Stimulated activated naive B cell treated with anti-CD40 and anti-IgM and Interleukin-4, amounts not matched to agents 10 μg/mL and 1 μg/mL and 100 μg/mL, for 72 hours (primary cell): ENCODE measurements at regions not wholly inside any gene's neighbourhood (a gene's known extent, or its start where the extent isn't known, plus 50 kb on each side); places are given as distances from the start of the nearest gene placed in this dataset.

Source experiments
- ATAC-seq, 2 donors: fragments of 150-1000 bp; cut with Tn5 transposase; replicated peaks; 2 replicates each; pipeline ENCODE4 v1.10.0; 2021; ENCODE audit warnings: moderate library complexity in 1 of 2
- DNase-seq: peaks from one replicate; pipeline ENCODE4 v3.0.0; 2021
- H3K27ac Mint-ChIP-seq: one replicate; pipeline ENCODE4 v1.8.0; 2022; ENCODE audit warnings: mild to moderate bottlenecking, mixed read lengths
- H3K27me3 Mint-ChIP-seq, 2 donors: one replicate each; pipeline ENCODE4 v1.8.0; 2022; ENCODE audit warnings: mixed read lengths in 2 of 2
- H3K36me3 Mint-ChIP-seq, 2 donors: one replicate each; pipeline ENCODE4 v1.8.0; 2022; ENCODE audit warnings: mixed read lengths in 2 of 2, mild to moderate bottlenecking in 1 of 2
- H3K4me1 Mint-ChIP-seq, 2 donors: one replicate each; pipeline ENCODE4 v1.8.0; 2022; ENCODE audit warnings: mixed read lengths in 2 of 2, mild to moderate bottlenecking in 1 of 2
- H3K4me3 Mint-ChIP-seq, 2 donors: one replicate each; pipeline ENCODE4 v1.8.0; 2022; ENCODE audit warnings: mild to moderate bottlenecking in 2 of 2, mixed read lengths in 2 of 2, moderate library complexity in 1 of 2
- H3K9me3 Mint-ChIP-seq, 2 donors: one replicate each; pipeline ENCODE4 v1.8.0; 2022; ENCODE audit warnings: mixed read lengths in 2 of 2, mild to moderate bottlenecking in 1 of 2

DNA sequence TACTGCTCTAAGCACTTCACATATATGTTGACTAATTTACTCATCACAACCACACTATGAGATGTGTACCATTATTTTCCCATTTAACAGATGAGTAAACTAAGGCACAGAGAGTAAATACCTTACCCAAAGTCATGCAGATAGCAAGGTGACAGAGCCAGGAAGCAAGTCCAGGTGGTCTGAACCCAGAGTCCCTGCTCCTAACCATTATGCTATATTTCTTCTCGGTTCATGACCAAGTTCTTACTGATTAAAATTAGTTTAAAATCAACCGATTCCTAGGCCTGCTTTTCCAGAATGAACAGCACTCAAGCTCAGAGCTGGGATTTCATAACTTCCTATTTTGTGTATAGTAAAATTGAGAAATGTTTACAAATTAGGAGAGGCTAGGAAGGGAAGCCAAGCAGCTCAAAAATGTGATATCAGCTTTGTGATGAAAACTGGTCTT lies 85.5 kb upstream of the EGLN3 start:
- Mint-ChIP-seq H3K4me3 (no peak overlapping the region), H3K4me1 (no peaks in the 10 kb centered on the region)

DNA sequence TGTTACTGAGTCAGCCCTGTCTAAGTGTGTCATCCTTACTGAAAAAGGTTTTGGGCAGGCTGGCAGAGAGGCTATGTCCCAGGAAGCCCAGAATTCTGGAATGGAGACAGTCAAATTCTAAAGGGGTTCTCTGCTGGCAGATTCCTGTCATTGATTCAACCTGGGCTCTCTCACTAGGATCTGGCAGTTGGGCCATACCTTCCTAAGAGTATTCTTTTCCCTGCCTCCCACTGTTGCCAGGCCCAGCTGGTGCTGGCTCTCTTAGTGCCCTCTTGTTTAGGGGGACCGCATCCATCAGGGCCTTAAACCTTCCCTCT lies 85.0 kb upstream of the EGLN3 start:
- Mint-ChIP-seq H3K27ac (no peak overlapping the region), H3K36me3 (no peaks in the 10 kb centered on the region), H3K4me3 (no peak overlapping the region), H3K27me3 (peaks cover 7 to 14% of the 10 kb centered on the region in 2 donors), H3K4me1 (no peaks in the 10 kb centered on the region), H3K9me3 (no peaks in the 10 kb centered on the region)
- no peak for ATAC-seq
- DNase-seq, result no peak

More for the DNA sequence above, 85.5 kb upstream of the EGLN3 start:
- Mint-ChIP-seq H3K27ac (no peak overlapping the region), H3K9me3 (no peaks in the 10 kb centered on the region), H3K36me3 (no peaks in the 10 kb centered on the region), H3K27me3 (peaks cover 9 to 12% of the 10 kb centered on the region in 2 donors)
- ATAC-seq (no peak), DNase-seq (no peak)

DNA sequence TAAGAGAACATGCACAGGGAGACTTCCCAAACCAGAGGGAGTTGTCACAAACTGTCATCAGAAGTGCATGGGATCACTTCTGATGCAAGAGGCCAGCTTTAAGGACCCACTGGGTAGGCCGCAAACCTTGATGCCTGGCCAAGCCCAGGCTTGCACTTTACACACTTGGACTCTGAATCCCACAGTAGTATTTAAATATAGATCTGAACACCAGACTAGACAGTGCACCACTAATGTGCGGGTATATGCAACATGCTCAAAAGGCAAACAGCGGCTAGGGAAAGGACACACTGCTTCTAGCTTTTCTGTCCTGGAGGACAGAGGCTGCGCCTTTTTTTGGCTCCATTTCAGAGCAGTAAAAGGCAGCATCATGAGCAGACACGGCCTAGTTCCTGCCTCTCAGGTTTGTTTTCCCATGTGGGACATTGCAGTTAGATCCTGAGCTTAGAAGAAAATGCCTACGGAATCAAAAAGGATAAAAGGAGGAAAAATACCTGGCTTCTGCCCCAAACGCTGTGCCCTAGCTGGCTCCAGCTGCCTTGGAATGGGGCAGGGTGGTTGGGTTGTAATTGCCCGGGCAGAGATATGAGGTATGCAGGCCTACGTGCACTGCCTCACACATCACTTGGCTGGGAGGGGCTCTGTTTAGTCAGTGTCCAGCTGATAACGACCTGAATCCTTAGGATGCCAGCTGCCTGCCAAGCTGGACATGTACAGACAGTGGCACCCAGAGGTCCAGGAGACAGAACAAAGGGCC lies 84.5 kb upstream of the EGLN3 start:
- DNase-seq (no peak), ATAC-seq (no peak)
- Mint-ChIP-seq H3K9me3 (no peaks in the 10 kb centered on the region), H3K4me3 (no peak overlapping the region), H3K27ac (no peak overlapping the region), H3K36me3 (no peaks in the 10 kb centered on the region), H3K4me1 (no peaks in the 10 kb centered on the region), H3K27me3 (peaks cover 7 to 14% of the 10 kb centered on the region in 2 donors)

DNA sequence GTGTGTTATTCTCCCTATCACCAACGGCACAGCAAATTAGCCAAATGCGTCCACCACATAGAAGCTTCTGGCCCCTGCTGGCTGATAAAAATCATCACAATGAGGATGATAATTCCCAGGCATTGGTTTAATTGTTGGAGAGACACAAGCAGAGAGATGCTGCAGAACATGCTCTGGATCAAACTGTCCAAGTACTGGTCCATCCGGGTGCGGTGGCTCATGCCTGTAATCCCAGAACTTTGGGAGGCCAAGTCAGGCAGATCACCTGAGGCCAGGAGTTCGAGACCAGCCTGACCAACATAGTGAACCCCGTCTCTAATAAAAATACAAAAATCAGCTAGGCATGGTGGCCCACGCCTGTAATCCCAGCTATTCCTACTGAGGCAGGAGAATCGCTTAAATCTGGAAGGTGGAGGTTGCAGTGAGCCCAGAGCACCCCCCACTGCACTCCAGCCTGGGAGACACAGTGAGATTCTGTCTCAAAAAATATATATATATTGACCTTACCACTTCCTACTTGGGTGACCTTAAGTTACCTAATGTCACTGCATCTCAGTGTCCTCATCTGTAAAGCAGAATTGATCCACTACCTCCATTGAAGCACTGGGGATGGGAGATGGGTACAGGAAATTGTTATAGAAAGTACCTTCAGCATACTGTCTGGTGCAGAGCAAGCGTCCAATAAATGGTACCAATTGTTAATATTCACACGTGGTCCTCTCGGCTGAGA lies 83.7 kb upstream of the EGLN3 start:
- no peaks in the 10 kb centered on the region for H3K4me1 Mint-ChIP-seq
- H3K27ac Mint-ChIP-seq, result no peak overlapping the region
- H3K27me3 Mint-ChIP-seq, result peaks cover 3 to 14% of the 10 kb centered on the region in 2 donors
- DNase-seq (no peak), ATAC-seq (peak in 1 of 2 donors; percentile 49)
- no peak overlapping the region for H3K4me3 Mint-ChIP-seq
- no peaks in the 10 kb centered on the region for H3K9me3 Mint-ChIP-seq
- no peaks in the 10 kb centered on the region for H3K36me3 Mint-ChIP-seq

DNA sequence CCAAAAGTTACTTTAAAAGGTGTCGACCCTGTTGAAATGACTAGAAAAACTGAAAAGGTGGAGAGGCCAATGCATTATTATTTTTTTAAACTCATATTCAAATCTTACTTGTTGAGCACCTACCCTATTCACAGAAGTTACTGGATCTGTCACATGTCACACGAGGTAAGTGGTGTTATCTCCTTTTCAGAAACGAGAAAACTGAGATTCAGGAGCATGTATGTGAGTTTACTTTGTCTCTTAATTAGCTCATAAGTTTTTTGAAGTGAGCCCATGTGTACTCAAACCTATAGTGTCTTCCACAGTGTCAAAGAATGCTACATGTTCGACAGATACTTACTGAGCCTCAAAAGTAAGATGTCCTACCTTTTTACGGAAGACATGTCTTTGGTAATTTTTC lies 81.8 kb upstream of the EGLN3 start:
- Mint-ChIP-seq H3K4me3 (no peak overlapping the region), H3K9me3 (no peaks in the 10 kb centered on the region), H3K36me3 (no peaks in the 10 kb centered on the region), H3K27me3 (peaks cover 0 to 8% of the 10 kb centered on the region in 2 donors), H3K27ac (no peak overlapping the region), H3K4me1 (no peaks in the 10 kb centered on the region)
- DNase-seq, result no peak
- ATAC-seq, result no peak

DNA sequence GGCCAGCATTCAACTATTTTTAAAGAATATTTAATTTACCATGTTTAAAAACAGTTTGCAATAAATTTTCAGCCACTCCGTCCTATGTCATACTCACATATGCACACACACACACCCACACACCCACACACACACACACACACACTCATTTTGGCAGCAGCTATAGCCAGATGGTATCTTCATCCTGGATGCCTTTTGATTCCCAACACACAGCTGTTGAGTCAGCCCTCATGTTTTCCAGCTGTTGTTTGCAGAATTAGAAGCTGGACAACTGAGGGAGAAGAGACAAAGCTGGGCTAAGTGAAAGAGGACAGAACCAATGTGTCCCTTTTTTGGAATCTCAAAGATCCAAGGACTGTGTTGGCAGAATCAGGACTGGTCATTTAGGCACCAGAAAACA lies 80.0 kb upstream of the EGLN3 start:
- Mint-ChIP-seq H3K4me3 (no peak overlapping the region), H3K9me3 (peaks cover 0 to 3% of the 10 kb centered on the region in 2 donors), H3K27me3 (peaks cover 0 to 8% of the 10 kb centered on the region in 2 donors), H3K4me1 (no peaks in the 10 kb centered on the region), H3K36me3 (no peaks in the 10 kb centered on the region), H3K27ac (no peak overlapping the region)
- ATAC-seq (no peak), DNase-seq (no peak)

DNA sequence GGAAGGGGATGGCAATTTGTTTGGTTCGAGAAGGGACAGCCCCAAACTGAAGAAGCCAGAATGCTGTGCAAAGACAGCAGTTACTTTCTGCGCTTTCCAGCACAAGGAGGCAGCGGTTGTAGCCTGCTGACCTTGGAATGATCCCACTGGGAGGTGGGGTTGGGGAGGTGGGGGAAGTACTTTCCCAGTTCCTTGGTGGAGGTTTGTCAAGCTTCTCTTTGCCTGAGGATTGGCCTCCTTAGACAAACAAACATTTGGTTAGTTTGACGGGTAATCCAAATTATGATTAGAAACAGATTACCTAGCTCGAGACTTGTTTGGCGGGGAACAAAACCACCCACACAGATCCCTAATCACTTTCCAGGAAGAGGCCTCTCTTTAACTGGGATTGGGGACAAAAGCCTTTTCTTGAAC lies 79.1 kb upstream of the EGLN3 start:
- Mint-ChIP-seq H3K4me1 (no peaks in the 10 kb centered on the region), H3K27ac (no peak overlapping the region), H3K9me3 (peaks cover 0 to 3% of the 10 kb centered on the region in 2 donors), H3K36me3 (no peaks in the 10 kb centered on the region), H3K27me3 (peaks cover 0 to 8% of the 10 kb centered on the region in 2 donors), H3K4me3 (no peak overlapping the region)
- ATAC-seq, result no peak
- no peak for DNase-seq

DNA sequence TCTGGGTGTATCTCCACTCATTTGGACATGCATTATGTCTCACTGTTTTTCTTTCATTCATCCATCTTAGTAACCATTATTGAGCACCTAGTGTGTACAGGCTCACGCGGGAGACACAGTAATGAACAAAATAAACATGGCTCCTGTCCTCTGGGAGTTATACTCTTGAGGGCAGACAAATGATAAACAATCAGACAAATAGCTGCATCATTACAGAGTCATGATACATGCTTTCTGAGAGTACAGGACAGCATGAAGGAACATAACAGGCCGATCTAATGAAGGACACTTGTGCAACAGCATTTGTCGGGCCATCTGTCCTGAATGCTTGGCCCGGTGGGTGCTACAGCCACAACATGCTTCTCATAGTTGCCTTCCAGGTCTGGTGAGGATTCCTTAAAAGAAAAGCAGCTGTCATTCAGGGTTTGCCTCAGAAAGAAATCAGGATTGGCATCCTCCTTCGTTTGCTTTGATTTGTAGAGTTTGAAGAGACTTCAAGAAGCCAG lies 77.2 kb upstream of the EGLN3 start:
- Mint-ChIP-seq H3K4me1 (no peaks in the 10 kb centered on the region), H3K9me3 (peaks cover 0 to 3% of the 10 kb centered on the region in 2 donors), H3K27ac (no peak overlapping the region), H3K4me3 (no peak overlapping the region), H3K36me3 (no peaks in the 10 kb centered on the region), H3K27me3 (peaks cover 0 to 8% of the 10 kb centered on the region in 2 donors)
- no peak for ATAC-seq
- no peak for DNase-seq

DNA sequence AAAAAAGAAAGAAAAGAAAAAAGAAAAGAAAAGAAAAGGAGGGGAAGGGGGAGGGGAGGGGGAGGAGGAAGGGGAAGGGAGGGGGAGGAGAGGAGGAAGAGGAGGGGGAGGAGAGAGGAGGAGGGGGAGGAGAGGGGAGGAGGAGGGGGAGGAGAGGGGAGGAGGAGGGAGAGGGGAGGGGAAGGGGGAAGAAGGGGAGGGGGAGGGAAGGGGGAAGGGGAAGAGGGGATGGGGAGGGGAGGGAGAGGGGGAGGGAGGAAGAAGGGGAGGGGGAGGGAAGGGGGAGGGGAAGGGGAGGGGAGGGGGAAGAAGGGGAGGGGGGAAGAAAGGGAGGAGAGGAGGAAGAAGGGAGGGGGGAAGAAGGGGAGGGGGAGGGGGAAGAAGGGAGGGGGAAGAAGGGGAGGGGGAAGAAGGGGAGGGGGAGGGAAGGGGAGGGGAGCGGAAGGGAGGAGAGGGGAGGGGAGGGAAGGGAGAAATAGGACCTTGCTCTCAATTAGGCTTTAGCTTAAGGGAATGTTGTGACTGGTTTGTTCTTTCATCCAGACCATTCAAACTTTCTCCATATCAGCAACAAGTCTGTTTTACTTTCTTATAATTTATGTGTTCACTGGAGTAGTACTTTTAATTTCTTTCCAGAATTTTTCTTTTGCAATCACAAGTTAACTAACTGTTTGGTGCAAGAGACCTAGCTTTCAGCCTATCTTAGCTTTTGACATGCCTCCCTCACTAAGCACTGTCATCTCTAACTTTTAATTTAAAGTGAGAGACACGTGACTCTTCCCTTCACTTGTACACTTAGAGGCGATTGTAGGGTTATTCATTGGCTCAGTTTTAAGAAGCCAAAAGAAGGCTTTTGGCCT lies 76.5 kb upstream of the EGLN3 start:
- H3K27ac Mint-ChIP-seq, result no peak overlapping the region
- no peaks in the 10 kb centered on the region for H3K4me1 Mint-ChIP-seq
- H3K4me3 Mint-ChIP-seq, result no peak overlapping the region
- no peaks in the 10 kb centered on the region for H3K36me3 Mint-ChIP-seq
- peaks cover 0 to 3% of the 10 kb centered on the region in 2 donors for H3K9me3 Mint-ChIP-seq
- peaks cover 0 to 8% of the 10 kb centered on the region in 2 donors for H3K27me3 Mint-ChIP-seq
- no peak for DNase-seq
- no peak for ATAC-seq

DNA sequence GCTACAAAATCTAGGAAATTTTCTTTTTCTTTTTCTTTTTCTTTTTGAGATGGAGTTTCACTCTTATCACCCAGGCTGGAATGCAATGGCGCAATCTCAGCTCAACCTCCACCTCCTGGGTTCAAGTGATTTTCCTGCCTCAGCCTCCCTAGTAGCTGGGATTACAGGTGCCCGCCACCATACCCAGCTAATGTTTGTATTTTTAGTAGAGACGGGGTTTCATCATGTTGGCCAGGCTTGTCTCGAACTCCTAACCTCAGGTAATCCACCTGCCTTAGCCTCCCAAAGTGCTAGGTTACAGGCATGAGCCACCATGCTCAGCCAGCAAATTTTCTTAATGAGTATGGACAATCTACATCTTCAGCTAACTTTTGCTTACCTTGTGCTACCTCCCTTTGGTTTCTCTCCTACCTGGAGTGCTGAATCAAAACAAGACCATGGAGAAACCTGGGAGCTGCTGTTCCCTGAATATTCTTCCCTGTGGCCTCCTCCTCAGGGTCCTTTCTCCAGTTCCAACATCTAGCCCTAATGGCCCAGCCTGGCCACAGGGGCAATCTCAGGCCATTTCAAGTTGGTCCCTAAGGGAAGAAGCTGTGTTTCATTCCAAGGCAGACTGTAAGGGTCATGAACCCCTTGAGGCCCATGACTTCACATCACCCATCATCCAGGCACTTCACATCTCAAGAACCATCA lies 74.6 kb upstream of the EGLN3 start:
- Mint-ChIP-seq H3K27ac (no peak overlapping the region), H3K4me1 (no peaks in the 10 kb centered on the region), H3K9me3 (peaks cover 0 to 3% of the 10 kb centered on the region in 2 donors), H3K36me3 (no peaks in the 10 kb centered on the region), H3K4me3 (no peak overlapping the region), H3K27me3 (no peaks in the 10 kb centered on the region)
- DNase-seq (no peak), ATAC-seq (no peak)

DNA sequence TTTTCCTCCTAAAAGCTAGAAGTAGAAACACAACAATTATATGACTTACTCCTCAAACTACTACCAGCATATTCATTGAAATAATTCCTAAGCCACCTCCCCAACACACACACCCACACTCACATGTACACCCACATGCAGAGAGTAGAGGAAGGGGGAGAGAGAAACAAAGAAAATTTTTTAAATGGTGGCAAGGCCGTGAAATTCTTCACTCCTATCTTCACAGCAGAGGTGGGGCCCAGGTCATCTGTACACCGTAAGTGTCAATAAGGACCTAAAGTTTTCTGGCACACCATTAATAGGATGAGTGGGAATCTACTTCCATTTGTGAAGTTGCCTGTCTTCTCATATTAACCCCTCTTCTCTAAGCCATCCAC lies 73.9 kb upstream of the EGLN3 start:
- Mint-ChIP-seq H3K4me3 (no peak overlapping the region), H3K27ac (no peak overlapping the region), H3K4me1 (no peaks in the 10 kb centered on the region), H3K9me3 (peaks cover 0 to 3% of the 10 kb centered on the region in 2 donors), H3K36me3 (no peaks in the 10 kb centered on the region), H3K27me3 (no peaks in the 10 kb centered on the region)
- ATAC-seq, result no peak
- DNase-seq, result no peak

DNA sequence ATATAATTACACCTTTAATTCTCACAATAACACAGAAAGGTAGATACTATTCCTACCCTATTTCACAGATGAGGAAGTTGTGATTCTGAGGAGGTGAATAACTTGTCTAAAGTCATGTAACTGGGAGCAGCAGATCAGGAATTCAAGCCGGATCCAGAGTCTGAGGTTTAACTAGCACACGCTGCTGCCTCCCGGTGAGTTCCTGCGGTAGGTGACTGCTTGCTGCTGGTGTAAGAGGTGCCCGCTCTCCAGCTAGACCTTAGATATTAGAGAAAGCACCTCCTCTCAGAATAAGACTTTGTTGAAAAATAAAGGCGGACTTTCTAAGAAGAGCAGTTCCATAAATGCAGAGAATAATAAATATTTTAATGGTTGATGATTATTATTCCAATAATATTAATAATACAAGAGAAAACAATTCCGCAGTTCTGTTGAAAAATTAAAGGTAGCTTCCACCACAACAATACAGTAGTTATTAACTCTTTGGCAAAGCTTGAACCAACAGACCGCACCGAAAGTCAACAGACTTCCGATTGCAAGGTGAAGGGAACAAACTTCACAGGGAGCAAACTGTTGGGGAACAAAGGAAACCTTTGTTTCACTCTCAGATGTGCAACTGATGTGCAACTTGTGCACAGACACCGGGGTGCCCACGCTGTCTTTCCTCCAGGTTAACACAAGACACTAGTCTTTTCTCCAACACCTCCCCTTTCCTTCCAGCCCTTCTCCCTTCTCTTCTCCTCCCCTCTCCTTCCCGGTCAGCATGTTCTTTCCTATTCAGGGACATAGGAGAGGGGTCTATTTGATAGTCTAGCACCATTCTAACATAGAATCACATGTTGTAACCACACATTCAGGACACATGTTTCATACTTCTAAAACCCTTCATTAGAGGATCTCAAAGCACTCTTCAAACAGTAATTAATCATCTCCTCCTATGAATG lies 73.2 kb upstream of the EGLN3 start:
- Mint-ChIP-seq H3K4me1 (no peaks in the 10 kb centered on the region), H3K4me3 (no peak overlapping the region), H3K36me3 (no peaks in the 10 kb centered on the region), H3K27me3 (no peaks in the 10 kb centered on the region), H3K27ac (no peak overlapping the region), H3K9me3 (peaks cover 0 to 3% of the 10 kb centered on the region in 2 donors)
- ATAC-seq, result no peak
- no peak for DNase-seq

DNA sequence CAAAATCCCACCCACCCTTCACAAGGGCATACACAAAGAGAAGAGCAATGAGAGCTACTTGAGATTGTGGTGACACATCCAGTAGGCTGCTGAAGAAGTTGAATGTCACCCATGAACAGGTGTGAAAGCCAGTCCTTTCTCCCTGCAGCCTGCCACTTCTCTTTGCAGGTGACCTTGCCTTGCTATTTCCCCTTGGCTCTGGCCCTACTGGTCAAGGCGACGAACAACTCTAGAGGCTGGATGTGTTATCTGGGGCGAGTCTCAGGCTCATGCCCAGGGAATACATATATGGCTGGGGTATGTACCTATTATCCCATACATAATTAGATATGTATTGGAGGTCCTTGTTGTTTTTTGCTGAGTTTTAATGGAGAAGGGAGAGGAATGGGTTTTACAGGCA lies 70.2 kb upstream of the EGLN3 start:
- Mint-ChIP-seq H3K4me3 (no peak overlapping the region), H3K36me3 (no peaks in the 10 kb centered on the region), H3K4me1 (no peaks in the 10 kb centered on the region), H3K27ac (no peak overlapping the region), H3K9me3 (no peaks in the 10 kb centered on the region), H3K27me3 (no peaks in the 10 kb centered on the region)
- no peak for DNase-seq
- ATAC-seq, result no peak
